NT2/D1 (cell line): ENCODE measurements at regions not wholly inside any gene's neighbourhood (a gene's known extent, or its start where the extent isn't known, plus 50 kb on each side); places are given as distances from the start of the nearest gene placed in this dataset.

ENCODE experiments used
- SUZ12 ChIP-seq: IDR thresholded peaks from 2 replicates; pipeline ENCODE4 v1.6.1; 2011; ENCODE audit not compliant: insufficient read length, insufficient read depth; ENCODE audit errors: extremely low read depth
- YY1 ChIP-seq: IDR thresholded peaks from 2 replicates; pipeline ENCODE4 v1.6.1; 2011; ENCODE audit not compliant: insufficient read length, insufficient read depth

DNA sequence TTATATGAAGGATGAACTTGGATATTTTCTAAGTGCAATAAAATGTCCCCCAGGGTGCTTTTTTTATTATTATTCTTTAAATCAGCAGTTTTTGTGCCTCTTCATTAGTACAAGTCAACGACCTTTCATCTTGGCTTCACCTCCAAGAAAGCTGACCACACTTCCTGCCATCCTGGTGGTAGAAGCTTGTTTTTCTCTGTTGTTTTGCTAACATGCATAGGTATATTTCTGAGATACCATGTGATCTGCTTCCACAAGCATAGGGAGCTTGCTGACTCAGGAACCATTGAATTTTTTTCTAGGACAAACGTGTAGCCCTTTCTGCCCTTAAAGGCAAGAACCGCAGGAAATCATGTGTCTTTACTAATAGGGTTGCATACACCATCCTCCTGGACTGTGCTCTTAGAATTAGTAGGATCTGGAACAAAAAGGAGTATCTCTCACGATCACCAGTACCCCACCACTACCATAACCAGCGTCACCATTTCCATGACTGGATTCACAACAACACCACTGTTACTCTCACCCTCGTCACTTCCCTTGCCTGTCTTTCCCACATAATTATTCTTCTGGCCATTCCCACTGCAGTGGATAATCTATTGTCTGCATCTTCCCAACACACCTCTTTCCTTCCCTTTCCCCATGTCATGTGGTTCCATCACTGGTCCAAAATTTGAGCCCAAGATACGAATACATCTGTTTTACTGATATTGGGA lies 207.1 kb downstream of the MAFB start:
- no peak for TF ChIP-seq SUZ12
- no peak for TF ChIP-seq YY1
